ENCODE measurements at regions not wholly inside any gene's neighbourhood (a gene's known extent, or its start where the extent isn't known, plus 50 kb on each side); places are given as distances from the start of the nearest gene placed in this dataset.
"Not testable (repeated sequence)": the region's sequence is repeated elsewhere in the genome, so short reads cannot be mapped to it uniquely, and the experiment has no call there.

GRCh38 chr12:24522736-24523135 lies 426.2 kb downstream of the BCAT1 start:
- no peak for DNase-seq (ENCODE audit: extremely low read depth in 1 of 2, low read depth in 1 of 2)

GRCh38 chr12:24519759-24520158 lies 429.1 kb downstream of the BCAT1 start:
- DNase-seq (ENCODE audit: extremely low read depth in 1 of 2, low read depth in 1 of 2): no peak

- no peak for DNase-seq (ENCODE audit: extremely low read depth in 1 of 2, low read depth in 1 of 2)
Measured at GRCh38 chr12:24517000-24517399, 431.9 kb downstream of the BCAT1 start.

GRCh38 chr12:24510581-24511125 lies 438.2 kb downstream of the BCAT1 start:
- DNase-seq (ENCODE audit: extremely low read depth in 1 of 2, low read depth in 1 of 2): no peak

- no peak for DNase-seq (ENCODE audit: extremely low read depth in 1 of 2, low read depth in 1 of 2)
Measured at GRCh38 chr12:24507827-24508226, 441.1 kb downstream of the BCAT1 start.

GRCh38 chr12:24505366-24506015 lies 443.4 kb downstream of the BCAT1 start:
- no peak for DNase-seq (ENCODE audit: extremely low read depth in 1 of 2, low read depth in 1 of 2)

DNA sequence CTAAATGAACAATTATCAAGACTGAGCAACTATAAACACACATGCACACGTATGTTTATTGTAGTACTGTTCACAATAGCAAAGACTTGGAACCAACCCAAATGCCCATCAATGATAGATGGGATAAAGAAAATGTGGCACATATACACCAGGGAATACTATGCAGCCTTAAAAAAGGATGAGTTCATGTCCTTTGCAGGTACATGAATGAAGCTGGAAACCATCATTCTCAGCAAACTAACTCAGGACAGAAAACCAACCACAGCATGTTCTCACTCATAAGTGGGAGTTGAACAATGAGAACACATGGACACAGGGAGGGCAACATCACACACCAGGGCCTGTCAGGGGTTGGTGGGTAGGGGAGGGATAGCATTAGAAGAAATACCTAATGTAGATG lies 445.4 kb downstream of the BCAT1 start:
- DNase-seq (ENCODE audit: extremely low read depth in 1 of 2, low read depth in 1 of 2): not testable (repeated sequence)

GRCh38 chr12:24500831-24501230 lies 448.1 kb downstream of the BCAT1 start:
- no peak for DNase-seq (ENCODE audit: extremely low read depth in 1 of 2, low read depth in 1 of 2)

DNA sequence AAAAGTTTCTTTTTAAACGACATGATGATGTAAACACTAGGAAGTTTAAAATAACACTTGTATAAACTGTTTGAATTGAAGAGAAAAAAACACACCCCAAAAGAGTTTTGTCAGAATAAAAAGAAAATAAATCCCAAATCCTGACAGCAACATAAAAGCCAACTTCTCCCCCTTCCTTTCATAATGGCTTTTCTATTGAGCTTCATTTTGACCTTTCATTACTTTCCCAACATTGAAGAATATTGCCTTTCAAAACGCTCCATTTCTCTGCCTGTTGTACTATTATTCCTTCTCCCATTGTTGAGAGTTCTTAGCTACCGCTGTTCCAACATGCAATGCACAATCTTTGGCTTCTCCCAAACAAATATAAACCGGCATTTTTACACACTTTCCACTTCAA lies 448.5 kb downstream of the BCAT1 start:
- no peak for DNase-seq (ENCODE audit: extremely low read depth in 1 of 2, low read depth in 1 of 2)

DNA sequence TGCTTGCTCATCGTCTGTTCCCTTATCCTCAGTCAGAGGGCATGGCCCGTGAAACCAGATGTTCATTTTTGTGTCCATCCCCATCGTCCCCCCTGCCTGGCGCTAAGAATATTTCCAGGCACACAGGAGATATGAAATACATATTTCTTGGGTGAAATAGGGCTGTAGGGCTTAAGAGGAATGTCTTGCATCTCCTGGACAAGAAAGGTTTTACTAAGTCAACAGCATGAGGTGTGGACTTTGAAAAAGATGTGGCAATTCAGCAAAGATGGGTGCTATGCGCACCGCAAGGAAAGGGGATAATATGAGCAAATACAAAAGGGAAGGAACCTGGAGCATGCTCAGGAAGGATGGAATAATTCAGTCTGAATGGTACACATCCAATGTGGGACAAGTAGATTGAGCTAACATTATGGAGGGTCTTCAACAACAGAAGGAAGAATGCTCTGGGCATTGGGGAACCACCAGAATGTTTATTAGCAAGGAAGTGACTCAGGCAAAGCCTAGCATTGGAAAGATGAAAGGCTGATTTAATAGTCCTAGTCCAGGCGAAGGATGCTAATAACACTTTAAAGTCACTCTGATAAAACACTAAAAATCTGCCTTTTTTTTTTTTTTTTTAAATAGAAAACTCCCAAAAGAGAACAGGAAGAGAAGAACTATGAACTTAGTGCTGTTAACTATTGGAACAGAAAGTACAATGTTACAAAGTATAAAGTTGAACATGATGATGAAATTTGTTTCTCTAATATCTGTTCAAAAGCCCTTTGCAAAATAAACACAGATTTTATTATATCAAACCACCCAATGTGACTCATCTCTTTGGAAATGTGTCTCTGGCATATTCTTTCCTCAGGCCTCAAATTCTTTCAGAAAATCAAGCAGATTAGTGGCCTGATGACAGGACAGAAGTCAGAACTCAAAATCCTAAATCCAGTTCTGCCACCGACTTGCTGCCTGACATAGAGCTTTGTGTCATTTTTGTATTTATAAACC lies 449.5 kb downstream of the BCAT1 start:
- DNase-seq (ENCODE audit: extremely low read depth in 1 of 2, low read depth in 1 of 2): no peak

GRCh38 chr12:24496755-24497154 lies 452.1 kb downstream of the BCAT1 start:
- DNase-seq (ENCODE audit: extremely low read depth in 1 of 2, low read depth in 1 of 2): no peak

- DNase-seq (ENCODE audit: extremely low read depth in 1 of 2, low read depth in 1 of 2): no peak
Measured at GRCh38 chr12:24494401-24494800, 454.5 kb downstream of the BCAT1 start.

GRCh38 chr12:24491968-24492367 lies 456.9 kb downstream of the BCAT1 start:
- DNase-seq (ENCODE audit: extremely low read depth in 1 of 2, low read depth in 1 of 2): no peak

DNA sequence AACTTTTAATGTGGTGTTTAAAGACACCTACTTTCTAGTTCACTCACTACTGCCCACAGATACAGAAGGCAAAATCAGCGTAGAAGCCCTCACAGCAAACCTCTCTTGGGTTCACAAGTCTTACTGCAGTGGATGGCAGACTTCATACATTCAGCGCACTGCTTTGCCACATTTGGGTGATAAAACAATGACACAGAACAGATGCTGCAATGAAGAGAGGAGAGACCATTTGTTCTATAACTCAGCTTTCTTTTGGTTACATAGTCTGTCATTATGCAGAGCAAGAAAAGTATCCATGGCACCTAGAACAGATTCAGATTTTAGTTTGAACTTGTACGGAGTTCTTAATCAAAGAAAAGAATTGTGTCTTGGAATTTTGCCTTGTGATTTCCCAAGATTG lies 459.0 kb downstream of the BCAT1 start:
- no peak for DNase-seq (ENCODE audit: extremely low read depth in 1 of 2, low read depth in 1 of 2)

GRCh38 chr12:24488906-24489619 lies 459.8 kb downstream of the BCAT1 start:
- no peak for DNase-seq (ENCODE audit: extremely low read depth in 1 of 2, low read depth in 1 of 2)

DNA sequence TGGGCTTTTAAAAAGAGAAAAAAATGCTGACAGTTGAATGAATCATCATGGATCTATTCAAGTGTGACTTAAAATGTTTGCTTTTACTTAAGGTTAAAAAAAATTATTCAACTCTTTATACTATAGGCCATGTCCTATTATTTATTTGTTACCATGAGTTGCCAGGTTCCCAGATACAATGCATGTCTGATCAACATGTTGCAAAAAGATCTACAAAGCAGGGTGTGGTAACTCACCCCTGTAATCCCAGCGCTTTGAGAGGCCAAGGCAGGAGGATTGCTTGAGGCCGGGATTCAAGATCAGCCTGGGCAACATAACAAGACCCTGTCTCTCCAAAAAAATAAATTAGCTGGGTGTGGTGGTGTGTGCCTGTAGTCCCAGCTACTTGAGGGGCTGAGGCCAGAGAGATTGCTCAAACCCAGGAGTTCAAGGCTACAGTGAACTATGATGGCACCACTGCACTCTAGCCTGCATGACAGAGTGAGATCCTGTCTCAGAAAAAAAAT lies 460.8 kb downstream of the BCAT1 start:
- DNase-seq (ENCODE audit: extremely low read depth in 1 of 2, low read depth in 1 of 2): no peak

GRCh38 chr12:24487606-24488005 lies 461.3 kb downstream of the BCAT1 start:
- no peak for DNase-seq (ENCODE audit: extremely low read depth in 1 of 2, low read depth in 1 of 2)

GRCh38 chr12:24483732-24484131 lies 465.2 kb downstream of the BCAT1 start:
- DNase-seq (ENCODE audit: extremely low read depth in 1 of 2, low read depth in 1 of 2): no peak

GRCh38 chr12:24482882-24483604 lies 465.9 kb downstream of the BCAT1 start:
- DNase-seq (ENCODE audit: extremely low read depth in 1 of 2, low read depth in 1 of 2): no peak

GRCh38 chr12:24482044-24482443 lies 466.9 kb downstream of the BCAT1 start:
- no peak for DNase-seq (ENCODE audit: extremely low read depth in 1 of 2, low read depth in 1 of 2)

Data from stimulated activated CD8-positive, alpha-beta memory T cell treated with anti-CD3 and anti-CD28 coated beads, Interleukin-7, amount 100 ng/mL, for 48 hours (primary cell).